SHP77 (cell line): ENCODE measurements at regions not wholly inside any gene's neighbourhood (a gene's known extent, or its start where the extent isn't known, plus 50 kb on each side); places are given as distances from the start of the nearest gene placed in this dataset.

ENCODE experiments used
- DNase-seq, 2 experiments: peaks; one replicate each; lab custom pipeline; 2025; lab: John Stamatoyannopoulos, UW

GRCh38 chr4:32435308-32435707 lies 1715.1 kb downstream of the PCDH7 start:
- DNase-seq, result no peak

GRCh38 chr4:32436816-32437215 lies 1716.6 kb downstream of the PCDH7 start:
- no peak for DNase-seq

GRCh38 chr4:32440391-32440790 lies 1720.2 kb downstream of the PCDH7 start:
- no peak for DNase-seq

GRCh38 chr4:32454482-32454881 lies 1734.3 kb downstream of the PCDH7 start:
- DNase-seq, result no peak

GRCh38 chr4:32455231-32455630 lies 1735.1 kb downstream of the PCDH7 start:
- DNase-seq, result no peak

GRCh38 chr4:32460972-32461371 lies 1740.8 kb downstream of the PCDH7 start:
- DNase-seq, result no peak

GRCh38 chr4:32462944-32463343 lies 1742.8 kb downstream of the PCDH7 start:
- no peak for DNase-seq

- no peak for DNase-seq
These were observed 1750.0 kb downstream of the PCDH7 start for GRCh38 chr4:32470087-32470585.

GRCh38 chr4:32472918-32473317 lies 1752.7 kb downstream of the PCDH7 start:
- no peak for DNase-seq

- DNase-seq, result no peak
These were observed 1755.5 kb downstream of the PCDH7 start for GRCh38 chr4:32475710-32476109.

- no peak for DNase-seq
These were observed 1757.3 kb downstream of the PCDH7 start for GRCh38 chr4:32477518-32477917.

- DNase-seq, result no peak
These were observed 1765.8 kb downstream of the PCDH7 start for GRCh38 chr4:32485956-32486355.

- DNase-seq, result no peak
These were observed 1768.5 kb downstream of the PCDH7 start for GRCh38 chr4:32488690-32489089.

GRCh38 chr4:32499171-32499570 lies 1779.0 kb downstream of the PCDH7 start:
- no peak for DNase-seq

GRCh38 chr4:32503241-32503640 lies 1783.1 kb downstream of the PCDH7 start:
- no peak for DNase-seq

GRCh38 chr4:32506067-32506466 lies 1785.9 kb downstream of the PCDH7 start:
- no peak for DNase-seq

GRCh38 chr4:32519060-32519459 lies 1798.9 kb downstream of the PCDH7 start:
- no peak for DNase-seq

- DNase-seq, result no peak
These were observed 1805.3 kb downstream of the PCDH7 start for GRCh38 chr4:32525420-32525819.

- DNase-seq, result no peak
These were observed 1824.7 kb downstream of the PCDH7 start for GRCh38 chr4:32544846-32545245.

GRCh38 chr4:32551943-32552342 lies 1831.8 kb downstream of the PCDH7 start:
- peak in 1 of 2 experiments; percentile 4 for DNase-seq

- DNase-seq, result no peak
These were observed 1840.1 kb downstream of the PCDH7 start for GRCh38 chr4:32560306-32560705.

- no peak for DNase-seq
These were observed 1841.8 kb downstream of the PCDH7 start for GRCh38 chr4:32562010-32562409.

GRCh38 chr4:32564626-32565025 lies 1844.5 kb downstream of the PCDH7 start:
- no peak for DNase-seq

- DNase-seq, result no peak
These were observed 1849.7 kb downstream of the PCDH7 start for GRCh38 chr4:32569861-32570260.

- no peak for DNase-seq
These were observed 1852.2 kb downstream of the PCDH7 start for GRCh38 chr4:32572366-32572765.
